ENCODE measurements at regions not wholly inside any gene's neighbourhood (a gene's known extent, or its start where the extent isn't known, plus 50 kb on each side); places are given as distances from the start of the nearest gene placed in this dataset.

GRCh38 chr6:85362652-85363310 lies 87.1 kb upstream of the NT5E start:
- TF ChIP-seq MXI1 (IDR thresholded peaks at IDR 0.05; ENCODE audit: borderline replicate concordance, low read depth, low read length) (no peak), CTCF (conservative IDR thresholded peaks at IDR 0.05; ENCODE audit: low read depth, low read length) (no peak), POLR2A (IDR thresholded peaks at IDR 0.05; ENCODE audit: low read depth, low read length) (no peak), CEBPB (IDR thresholded peaks at IDR 0.05; ENCODE audit: low read depth, low read length) (no peak), RAD21 (IDR thresholded peaks at IDR 0.05; ENCODE audit: low read length) (no peak), BHLHE40 (IDR thresholded peaks at IDR 0.05; ENCODE audit: low read depth, low read length) (no peak), CHD1 (IDR thresholded peaks at IDR 0.05; ENCODE audit: low read depth, low read length) (no peak)

Data from IMR-90 (cell line).